Fibroblast of upper back skin (primary cell): ENCODE measurements at regions not wholly inside any gene's neighbourhood (a gene's known extent, or its start where the extent isn't known, plus 50 kb on each side); places are given as distances from the start of the nearest gene placed in this dataset.
"Not testable (repeated sequence)": the region's sequence is repeated elsewhere in the genome, so short reads cannot be mapped to it uniquely, and the experiment has no call there.

Experiments used
- DNase-seq: peaks from one replicate; pipeline ENCODE4 v3.0.0-alpha.2; 2013

GRCh38 chr10:131534836-131535235 lies 223.3 kb upstream of the TCERG1L start:
- DNase-seq, result no peak

- DNase-seq, result no peak
These were observed 225.2 kb upstream of the TCERG1L start for GRCh38 chr10:131536676-131537075.

GRCh38 chr10:131537281-131537680 lies 225.8 kb upstream of the TCERG1L start:
- no peak for DNase-seq

- DNase-seq, result no peak
These were observed 233.0 kb upstream of the TCERG1L start for GRCh38 chr10:131544495-131544894.

- no peak for DNase-seq
These were observed 234.7 kb upstream of the TCERG1L start for GRCh38 chr10:131546086-131546810.

GRCh38 chr10:131547129-131547799 lies 235.7 kb upstream of the TCERG1L start:
- DNase-seq, result no peak

- no peak for DNase-seq
These were observed 236.7 kb upstream of the TCERG1L start for GRCh38 chr10:131548176-131548575.

- DNase-seq, result no peak
These were observed 237.6 kb upstream of the TCERG1L start for GRCh38 chr10:131549116-131549515.

- DNase-seq, result no peak
These were observed 241.6 kb upstream of the TCERG1L start for GRCh38 chr10:131553121-131553520.

GRCh38 chr10:131553581-131553980 lies 242.1 kb upstream of the TCERG1L start:
- DNase-seq, result no peak

GRCh38 chr10:131554821-131555220 lies 243.3 kb upstream of the TCERG1L start:
- no peak for DNase-seq

GRCh38 chr10:131555406-131555805 lies 243.9 kb upstream of the TCERG1L start:
- DNase-seq, result no peak

GRCh38 chr10:131556061-131556896 lies 244.8 kb upstream of the TCERG1L start:
- no peak for DNase-seq

- no peak for DNase-seq
These were observed 245.5 kb upstream of the TCERG1L start for GRCh38 chr10:131556897-131557495.

GRCh38 chr10:131557956-131558355 lies 246.4 kb upstream of the TCERG1L start:
- not testable (repeated sequence) for DNase-seq

- DNase-seq, result no peak
These were observed 248.0 kb upstream of the TCERG1L start for GRCh38 chr10:131559450-131559911.

- no peak for DNase-seq
These were observed 248.6 kb upstream of the TCERG1L start for GRCh38 chr10:131560166-131560565.

- DNase-seq, result no peak
These were observed 249.3 kb upstream of the TCERG1L start for GRCh38 chr10:131560706-131561355.

GRCh38 chr10:131561897-131562296 lies 250.4 kb upstream of the TCERG1L start:
- DNase-seq, result no peak

GRCh38 chr10:131563411-131563810 lies 251.9 kb upstream of the TCERG1L start:
- DNase-seq, result no peak

GRCh38 chr10:131567279-131568162 lies 256.0 kb upstream of the TCERG1L start:
- no peak for DNase-seq

- no peak for DNase-seq
These were observed 257.3 kb upstream of the TCERG1L start for GRCh38 chr10:131568866-131569265.
